A549 (cell line): ENCODE measurements at regions not wholly inside any gene's neighbourhood (a gene's known extent, or its start where the extent isn't known, plus 50 kb on each side); places are given as distances from the start of the nearest gene placed in this dataset.

ENCODE experiments used
- ATAC-seq, 2 experiments: fragments of 200-7000 bp in 1 of 2; fragments of >200 bp in 1 of 2; cut with Nextera tagmentation in 1 of 2; cut with Tn5 transposase in 1 of 2; 3 replicates each; pipeline versions ENCODE4 v1.8.0 to v1.9.1; 2018 to 2020; ENCODE audit warnings: mild to moderate bottlenecking in 1 of 2, moderate library complexity in 1 of 2
- CTCF ChIA-PET: fragments of 300-600 bp; sonication (Branson Sonifier 250); formaldehyde crosslinking; extraction: SDS; loops from one replicate; lab custom pipeline; 2021; ENCODE audit warnings: antibody characterized with exemption, inconsistent platforms; lab: Yijun Ruan, JAX
- POLR2A ChIA-PET: fragments of 350-600 bp; formaldehyde crosslinking; extraction: SDS; loops from one replicate; lab custom pipeline; 2021; ENCODE audit warnings: antibody characterized with exemption, inconsistent platforms; lab: Yijun Ruan, JAX
- DNase-seq, 2 experiments: peaks; one replicate each; pipeline versions ENCODE4 v3.0.0 to v3.0.0-alpha.2; 2011 to 2016; ENCODE audit warnings: low read depth in 1 of 2, low spot score in 1 of 2
- FAIRE-seq: peaks from 2 replicates; lab custom pipeline; 2011; peaks lifted over from hg19 to GRCh38; lab: Jason Lieb, UNC
- H3K27ac ChIP-seq, 2 experiments: fragments of >200 bp; sonication (Bioruptor Twin); formaldehyde crosslinking; 3 replicates each; pipeline ENCODE4 v1.5.1; 2016 to 2017
- H3K4me1 ChIP-seq: fragments of >200 bp; sonication (Bioruptor Twin); formaldehyde crosslinking; 3 replicates; pipeline ENCODE4 v1.6.1; 2016
- H3K4me2 ChIP-seq: fragments of >200 bp; sonication (Bioruptor Twin); formaldehyde crosslinking; 3 replicates; pipeline ENCODE4 v1.6.1; 2016
- H3K4me3 ChIP-seq: fragments of >200 bp; sonication (Bioruptor Twin); formaldehyde crosslinking; 3 replicates; pipeline ENCODE4 v1.5.1; 2016
- H3K9me3 ChIP-seq: fragments of >200 bp; sonication (Bioruptor Twin); formaldehyde crosslinking; 3 replicates; pipeline ENCODE4 v1.6.1; 2016
- BHLHE40 ChIP-seq: IDR thresholded peaks from 2 replicates; pipeline ENCODE4 v1.6.1; 2012; ENCODE audit warnings: low read depth, low read length, inconsistent platforms
- CEBPB ChIP-seq, 2 experiments: fragments of >200 bp in 1 of 2; sonication (Bioruptor Twin) in 1 of 2; formaldehyde crosslinking in 1 of 2; IDR thresholded peaks; 2 replicates each; pipeline ENCODE4 v1.6.1; 2012 to 2016
- EP300 ChIP-seq, 2 experiments: fragments of >200 bp; sonication (Bioruptor Twin); formaldehyde crosslinking; IDR thresholded peaks; 2 replicates in 1 of 2; 3 replicates in 1 of 2; pipeline ENCODE4 v1.6.1; 2016 to 2017
- FOSB ChIP-seq: fragments of 250-450 bp; sonication (Bioruptor Pico); IDR thresholded peaks from 2 replicates; pipeline ENCODE4 v1.5.0; 2020; ENCODE audit warnings: mild to moderate bottlenecking, moderate library complexity
- FOSL2 ChIP-seq, 2 experiments: fragments of 450-650 bp in 1 of 2; fragments of >200 bp in 1 of 2; sonication (Bioruptor Twin) in 1 of 2; formaldehyde crosslinking; IDR thresholded peaks; 2 replicates each; pipeline versions ENCODE4 v1.5.0 to v1.6.1; 2016 to 2020; ENCODE audit warnings: mild to moderate bottlenecking in 1 of 2, moderate library complexity in 1 of 2
- FOXS1 ChIP-seq: fragments of 250-450 bp; sonication (Bioruptor Pico); IDR thresholded peaks from 2 replicates; pipeline ENCODE4 v1.5.0; 2020; ENCODE audit warnings: mild to moderate bottlenecking, moderate library complexity
- JUN ChIP-seq, 2 experiments: fragments of >200 bp; sonication (Bioruptor Twin); formaldehyde crosslinking; IDR thresholded peaks; 2 replicates in 1 of 2; 3 replicates in 1 of 2; pipeline ENCODE4 v1.6.1; 2016 to 2017
- JUNB ChIP-seq: fragments of >200 bp; sonication (Bioruptor Twin); formaldehyde crosslinking; IDR thresholded peaks from 2 replicates; pipeline ENCODE4 v1.6.1; 2016
- KDM5A ChIP-seq: fragments of 200-600 bp; sonication (generic); IDR thresholded peaks from 2 replicates; pipeline ENCODE4 v1.6.1; 2016; ENCODE audit warnings: antibody characterized with exemption, mild to moderate bottlenecking
- NFE2L2 ChIP-seq: fragments of 150-350 bp; conservative IDR thresholded peaks from 2 replicates; pipeline ENCODE4 v1.6.1; 2014; ENCODE audit warnings: low read length
- PHF8 ChIP-seq: fragments of 200-600 bp; sonication (generic); IDR thresholded peaks from 2 replicates; pipeline ENCODE4 v1.6.1; 2016; ENCODE audit warnings: low read depth, mild to moderate bottlenecking, antibody characterized with exemption, moderate library complexity, borderline replicate concordance
- POLR2A ChIP-seq: IDR thresholded peaks from 2 replicates; pipeline ENCODE4 v1.6.1; 2012; ENCODE audit warnings: mild to moderate bottlenecking, low read length
- POLR2AphosphoS2 ChIP-seq: conservative IDR thresholded peaks from 2 replicates; pipeline ENCODE4 v1.6.1; 2012; ENCODE audit warnings: low read length, improper control_type of control experiment, inconsistent platforms
- RAD21 ChIP-seq, 2 experiments: fragments of >200 bp in 1 of 2; sonication (Bioruptor Twin) in 1 of 2; formaldehyde crosslinking in 1 of 2; IDR thresholded peaks in 1 of 2; conservative IDR thresholded peaks in 1 of 2; 2 replicates in 1 of 2; 3 replicates in 1 of 2; pipeline ENCODE4 v1.6.1; 2012 to 2018; ENCODE audit warnings: inconsistent platforms in 1 of 2
- RARB ChIP-seq: fragments of 250-450 bp; sonication (Bioruptor Pico); IDR thresholded peaks from 2 replicates; pipeline ENCODE4 v1.8.0; 2021; ENCODE audit warnings: mild to moderate bottlenecking, moderate library complexity
- RCOR1 ChIP-seq: fragments of 150-350 bp; IDR thresholded peaks from 2 replicates; pipeline ENCODE4 v1.6.1; 2014; ENCODE audit warnings: antibody characterized with exemption, low read length, low read depth
- SMC3 ChIP-seq: fragments of >200 bp; sonication (Bioruptor Twin); formaldehyde crosslinking; IDR thresholded peaks from 3 replicates; pipeline ENCODE4 v1.6.1; 2018; ENCODE audit warnings: inconsistent platforms
- TP53 ChIP-seq: fragments of 250-450 bp; sonication (Bioruptor Pico); IDR thresholded peaks from 2 replicates; pipeline ENCODE4 v1.5.0; 2021; ENCODE audit warnings: mild to moderate bottlenecking, moderate library complexity
- ZC3H11A ChIP-seq: fragments of 450-650 bp; IDR thresholded peaks from 2 replicates; pipeline ENCODE4 v1.6.1; 2014; ENCODE audit warnings: antibody characterized with exemption, mild to moderate bottlenecking
- WGBS: methylation state at CpG from one replicate; pipeline ENCODE4 v1.1.6; 2017; ENCODE audit errors: missing lambda C conversion rate; 5-methylcytosine and 5-hydroxymethylcytosine counted together
- TF ChIP-seq, protein P1 (sequence below): fragments of >200 bp; sonication (Bioruptor Twin); formaldehyde crosslinking; IDR thresholded peaks from 2 replicates; pipeline ENCODE4 v1.6.1; 2016
- TF ChIP-seq, protein P2 (sequence below): fragments of 250-450 bp; sonication (Bioruptor Pico); IDR thresholded peaks from 2 replicates; pipeline ENCODE4 v1.5.0; 2020; ENCODE audit warnings: low read depth, mild to moderate bottlenecking, moderate library complexity
- TF ChIP-seq, protein P3 (sequence below): fragments of 450-650 bp; IDR thresholded peaks from 2 replicates; pipeline ENCODE4 v1.6.1; 2014; ENCODE audit warnings: antibody characterized with exemption
- TF ChIP-seq, protein P4 (sequence below): fragments of 150-350 bp; IDR thresholded peaks from 2 replicates; pipeline ENCODE4 v1.6.1; 2014; ENCODE audit warnings: low read depth, mild to moderate bottlenecking, low read length
- TF ChIP-seq, protein P5 (sequence below): fragments of >200 bp; sonication (Bioruptor Twin); formaldehyde crosslinking; IDR thresholded peaks from 3 replicates; pipeline ENCODE4 v1.5.1; 2016

DNA sequence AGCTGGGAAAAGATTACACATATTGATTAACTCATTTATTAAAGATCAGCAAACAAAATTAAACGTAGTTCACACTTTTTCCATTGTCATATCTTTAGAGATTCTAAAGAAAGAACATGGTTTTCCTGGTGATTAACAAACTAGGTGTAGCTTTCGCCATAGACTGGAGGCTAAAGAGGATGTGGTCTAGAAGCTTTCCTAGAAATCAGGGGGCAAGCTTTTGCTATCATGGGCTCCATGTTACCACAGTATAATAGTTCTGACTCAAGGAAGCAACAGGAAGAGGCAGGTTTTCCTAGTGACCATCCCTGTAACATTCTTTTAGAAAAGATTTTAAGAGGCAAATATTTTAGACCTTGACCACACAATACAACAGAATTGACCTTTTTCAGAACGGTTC, 232.7 kb downstream of the METTL4 start:
- ChIA-PET POLR2A (no interaction called here), CTCF (no interaction called here)
- DNase-seq (no peak), FAIRE-seq (no peak), ATAC-seq (no peak)
- TF ChIP-seq POLR2AphosphoS2 (no peak), PHF8 (no peak), POLR2A (no peak), TP53 (no peak), KDM5A (no peak), RARB (CRISPR knock-in tag) (no peak), RCOR1 (no peak), NFE2L2 (no peak)
- no peaks in the 10 kb centered on the region for H3K9me3 ChIP-seq
- no peak overlapping the region for H3K4me3 ChIP-seq
- WGBS = 67% methylated on average over 3 of the region's 3 CpGs
- H3K4me2 ChIP-seq = no peak overlapping the region
- no peak overlapping the region for H3K27ac ChIP-seq
- H3K4me1 ChIP-seq = no peaks in the 10 kb centered on the region

DNA sequence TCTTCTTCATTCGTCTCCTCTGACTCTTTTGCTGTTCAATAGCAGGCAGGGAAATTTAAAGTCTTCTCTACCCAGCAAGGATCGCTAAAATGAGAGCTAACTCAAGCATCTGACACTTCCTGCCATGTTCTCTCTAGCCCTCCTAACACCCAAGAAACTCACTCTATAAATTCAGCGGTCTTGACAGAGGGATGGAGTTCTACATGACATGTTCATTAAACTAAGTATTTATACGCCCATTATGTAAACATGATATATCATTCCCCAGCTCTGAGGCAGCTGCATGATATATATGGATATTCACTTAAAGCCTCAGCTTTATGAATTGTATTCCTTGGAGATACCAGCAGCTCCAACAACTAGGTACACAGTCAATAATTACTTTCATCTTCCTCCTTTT, 231.0 kb downstream of the METTL4 start:
- TF ChIP-seq RARB (CRISPR knock-in tag) (no peak), JUN (IDR thresholded peaks at IDR 0.05) (no peak), FOSB (CRISPR knock-in tag) (no peak), RAD21 (conservative IDR thresholded peaks at IDR 0.05 in 1 of 2, IDR thresholded peaks at IDR 0.05 in 1 of 2) (no peak)
- TF ChIP-seq, protein P1, sequence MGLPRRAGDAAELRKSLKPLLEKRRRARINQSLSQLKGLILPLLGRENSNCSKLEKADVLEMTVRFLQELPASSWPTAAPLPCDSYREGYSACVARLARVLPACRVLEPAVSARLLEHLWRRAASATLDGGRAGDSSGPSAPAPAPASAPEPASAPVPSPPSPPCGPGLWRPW = no peak
- TF ChIP-seq, protein P2, sequence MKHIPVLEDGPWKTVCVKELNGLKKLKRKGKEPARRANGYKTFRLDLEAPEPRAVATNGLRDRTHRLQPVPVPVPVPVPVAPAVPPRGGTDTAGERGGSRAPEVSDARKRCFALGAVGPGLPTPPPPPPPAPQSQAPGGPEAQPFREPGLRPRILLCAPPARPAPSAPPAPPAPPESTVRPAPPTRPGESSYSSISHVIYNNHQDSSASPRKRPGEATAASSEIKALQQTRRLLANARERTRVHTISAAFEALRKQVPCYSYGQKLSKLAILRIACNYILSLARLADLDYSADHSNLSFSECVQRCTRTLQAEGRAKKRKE = no peak
- FAIRE-seq = no peak
- ChIA-PET CTCF (interaction anchor here (0.5 kb wide), 1 partner anchor 1715 kb away, joined by 3 read pairs; no protein-coding TSS in a partner anchor), POLR2A (no interaction called here)
- Histone ChIP-seq H3K4me2 (no peak overlapping the region), H3K4me3 (no peak overlapping the region), H3K4me1 (no peaks in the 10 kb centered on the region), H3K9me3 (no peaks in the 10 kb centered on the region), H3K27ac (no peak overlapping the region)
- no peak for DNase-seq
- 72% methylated on average over 4 of the region's 4 CpGs for WGBS
- no peak for ATAC-seq

DNA sequence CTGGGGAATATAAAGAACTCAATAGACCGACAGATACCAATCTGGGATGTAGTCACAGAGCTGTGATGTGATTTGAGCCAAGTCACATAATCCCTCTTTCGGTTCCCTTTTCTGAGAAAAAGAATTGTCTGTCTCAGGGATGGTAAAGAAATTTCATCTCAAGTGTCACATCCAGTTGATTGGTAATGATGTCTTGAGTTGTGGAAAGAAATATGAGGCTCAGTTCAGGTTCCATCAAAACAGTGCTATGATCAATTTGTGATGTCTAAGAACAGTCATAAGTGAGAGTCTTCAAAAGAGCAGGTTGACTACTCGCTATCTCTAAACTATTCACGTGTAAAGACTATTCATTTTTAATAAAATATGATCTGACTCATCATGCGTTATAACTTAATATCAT, 223.3 kb downstream of the METTL4 start:
- Histone ChIP-seq H3K4me1 (no peaks in the 10 kb centered on the region), H3K4me2 (no peak overlapping the region), H3K4me3 (no peak overlapping the region), H3K9me3 (no peaks in the 10 kb centered on the region), H3K27ac (no peak overlapping the region)
- no peak for ATAC-seq
- FAIRE-seq = no peak
- ChIA-PET CTCF (no interaction called here), POLR2A (no interaction called here)
- DNase-seq = no peak
- TF ChIP-seq ZC3H11A (no peak), POLR2A (no peak), SMC3 (no peak), TP53 (no peak), FOSL2 (IDR thresholded peaks at IDR 0.05) (no peak), FOSL2 (CRISPR knock-in tag; IDR thresholded peaks at IDR 0.05) (no peak), CEBPB (IDR thresholded peaks at IDR 0.05) (no peak), EP300 (IDR thresholded peaks at IDR 0.05) (no peak), BHLHE40 (no peak), FOXS1 (CRISPR knock-in tag) (no peak), JUNB (no peak), RAD21 (conservative IDR thresholded peaks at IDR 0.05 in 1 of 2, IDR thresholded peaks at IDR 0.05 in 1 of 2) (no peak), KDM5A (no peak), RCOR1 (no peak)
- TF ChIP-seq, protein P3, sequence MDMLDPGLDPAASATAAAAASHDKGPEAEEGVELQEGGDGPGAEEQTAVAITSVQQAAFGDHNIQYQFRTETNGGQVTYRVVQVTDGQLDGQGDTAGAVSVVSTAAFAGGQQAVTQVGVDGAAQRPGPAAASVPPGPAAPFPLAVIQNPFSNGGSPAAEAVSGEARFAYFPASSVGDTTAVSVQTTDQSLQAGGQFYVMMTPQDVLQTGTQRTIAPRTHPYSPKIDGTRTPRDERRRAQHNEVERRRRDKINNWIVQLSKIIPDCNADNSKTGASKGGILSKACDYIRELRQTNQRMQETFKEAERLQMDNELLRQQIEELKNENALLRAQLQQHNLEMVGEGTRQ = no peak
- TF ChIP-seq, protein P4, sequence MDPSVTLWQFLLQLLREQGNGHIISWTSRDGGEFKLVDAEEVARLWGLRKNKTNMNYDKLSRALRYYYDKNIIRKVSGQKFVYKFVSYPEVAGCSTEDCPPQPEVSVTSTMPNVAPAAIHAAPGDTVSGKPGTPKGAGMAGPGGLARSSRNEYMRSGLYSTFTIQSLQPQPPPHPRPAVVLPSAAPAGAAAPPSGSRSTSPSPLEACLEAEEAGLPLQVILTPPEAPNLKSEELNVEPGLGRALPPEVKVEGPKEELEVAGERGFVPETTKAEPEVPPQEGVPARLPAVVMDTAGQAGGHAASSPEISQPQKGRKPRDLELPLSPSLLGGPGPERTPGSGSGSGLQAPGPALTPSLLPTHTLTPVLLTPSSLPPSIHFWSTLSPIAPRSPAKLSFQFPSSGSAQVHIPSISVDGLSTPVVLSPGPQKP = no peak
- TF ChIP-seq, protein P1 = no peak
- TF ChIP-seq, protein P5, sequence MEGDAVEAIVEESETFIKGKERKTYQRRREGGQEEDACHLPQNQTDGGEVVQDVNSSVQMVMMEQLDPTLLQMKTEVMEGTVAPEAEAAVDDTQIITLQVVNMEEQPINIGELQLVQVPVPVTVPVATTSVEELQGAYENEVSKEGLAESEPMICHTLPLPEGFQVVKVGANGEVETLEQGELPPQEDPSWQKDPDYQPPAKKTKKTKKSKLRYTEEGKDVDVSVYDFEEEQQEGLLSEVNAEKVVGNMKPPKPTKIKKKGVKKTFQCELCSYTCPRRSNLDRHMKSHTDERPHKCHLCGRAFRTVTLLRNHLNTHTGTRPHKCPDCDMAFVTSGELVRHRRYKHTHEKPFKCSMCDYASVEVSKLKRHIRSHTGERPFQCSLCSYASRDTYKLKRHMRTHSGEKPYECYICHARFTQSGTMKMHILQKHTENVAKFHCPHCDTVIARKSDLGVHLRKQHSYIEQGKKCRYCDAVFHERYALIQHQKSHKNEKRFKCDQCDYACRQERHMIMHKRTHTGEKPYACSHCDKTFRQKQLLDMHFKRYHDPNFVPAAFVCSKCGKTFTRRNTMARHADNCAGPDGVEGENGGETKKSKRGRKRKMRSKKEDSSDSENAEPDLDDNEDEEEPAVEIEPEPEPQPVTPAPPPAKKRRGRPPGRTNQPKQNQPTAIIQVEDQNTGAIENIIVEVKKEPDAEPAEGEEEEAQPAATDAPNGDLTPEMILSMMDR = no peak
- 59% methylated on average over 5 of the region's 5 CpGs for WGBS
